ENCODE measurements at regions not wholly inside any gene's neighbourhood (a gene's known extent, or its start where the extent isn't known, plus 50 kb on each side); places are given as distances from the start of the nearest gene placed in this dataset.

DNA sequence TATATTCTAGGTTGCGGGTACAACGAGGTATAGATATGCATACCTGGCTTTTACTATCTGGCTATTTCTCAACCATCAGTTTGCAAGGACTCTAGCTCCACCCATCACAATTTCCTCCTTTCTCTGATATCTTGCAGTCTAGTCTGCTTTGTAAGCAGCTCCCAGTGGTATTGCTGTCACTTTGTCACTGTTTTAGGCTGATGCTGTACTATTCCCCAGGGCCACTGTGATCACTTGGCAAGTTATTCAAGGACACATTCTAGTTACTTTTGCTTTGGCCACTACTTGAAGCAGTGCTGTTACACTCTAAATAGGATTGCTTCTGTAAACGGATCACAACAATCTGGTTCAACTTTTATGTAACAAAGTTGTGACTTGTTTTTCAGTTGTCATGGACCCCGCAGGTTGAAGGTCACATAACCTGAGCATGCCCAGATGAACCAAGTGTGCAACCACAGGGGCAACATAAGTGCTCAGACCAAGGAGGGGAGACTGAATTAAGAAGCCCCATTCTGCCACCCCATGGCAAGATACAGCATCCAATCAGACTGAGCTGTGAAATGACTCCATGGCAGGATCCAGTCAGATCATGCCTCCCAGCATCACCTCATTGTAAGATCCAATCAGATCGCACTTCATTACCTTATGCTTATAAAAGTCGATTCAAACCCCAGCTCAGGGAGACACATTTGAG, 588.4 kb upstream of the CITED2 start:
- TF ChIP-seq EZH2 (IDR thresholded peaks at IDR 0.05; ENCODE audit: borderline replicate concordance, low read length), result no peak
- TF ChIP-seq, protein P1, sequence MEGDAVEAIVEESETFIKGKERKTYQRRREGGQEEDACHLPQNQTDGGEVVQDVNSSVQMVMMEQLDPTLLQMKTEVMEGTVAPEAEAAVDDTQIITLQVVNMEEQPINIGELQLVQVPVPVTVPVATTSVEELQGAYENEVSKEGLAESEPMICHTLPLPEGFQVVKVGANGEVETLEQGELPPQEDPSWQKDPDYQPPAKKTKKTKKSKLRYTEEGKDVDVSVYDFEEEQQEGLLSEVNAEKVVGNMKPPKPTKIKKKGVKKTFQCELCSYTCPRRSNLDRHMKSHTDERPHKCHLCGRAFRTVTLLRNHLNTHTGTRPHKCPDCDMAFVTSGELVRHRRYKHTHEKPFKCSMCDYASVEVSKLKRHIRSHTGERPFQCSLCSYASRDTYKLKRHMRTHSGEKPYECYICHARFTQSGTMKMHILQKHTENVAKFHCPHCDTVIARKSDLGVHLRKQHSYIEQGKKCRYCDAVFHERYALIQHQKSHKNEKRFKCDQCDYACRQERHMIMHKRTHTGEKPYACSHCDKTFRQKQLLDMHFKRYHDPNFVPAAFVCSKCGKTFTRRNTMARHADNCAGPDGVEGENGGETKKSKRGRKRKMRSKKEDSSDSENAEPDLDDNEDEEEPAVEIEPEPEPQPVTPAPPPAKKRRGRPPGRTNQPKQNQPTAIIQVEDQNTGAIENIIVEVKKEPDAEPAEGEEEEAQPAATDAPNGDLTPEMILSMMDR (IDR thresholded peaks at IDR 0.05; ENCODE audit: low read length), result no peak
